Memory B cell (primary cell): ENCODE measurements at regions not wholly inside any gene's neighbourhood (a gene's known extent, or its start where the extent isn't known, plus 50 kb on each side); places are given as distances from the start of the nearest gene placed in this dataset.
"Not testable (repeated sequence)": the region's sequence is repeated elsewhere in the genome, so short reads cannot be mapped to it uniquely, and the experiment has no call there.

ENCODE experiments used
- ATAC-seq: fragments of 150-1000 bp; cut with Tn5 transposase; 2 replicates; pipeline ENCODE4 v1.10.0; 2021; ENCODE audit warnings: low read depth, mild to moderate bottlenecking, moderate library complexity
- DNase-seq, 2 donors: peaks; one replicate each; pipeline ENCODE4 v3.0.0; 2022; ENCODE audit warnings: low spot score in 2 of 2
- H3K27ac Mint-ChIP-seq: one replicate; pipeline ENCODE4 v1.8.0; 2022; ENCODE audit warnings: mild to moderate bottlenecking, moderate library complexity, mixed read lengths
- H3K27me3 Mint-ChIP-seq: one replicate; pipeline ENCODE4 v1.8.0; 2022; ENCODE audit warnings: mixed read lengths
- H3K36me3 Mint-ChIP-seq: one replicate; pipeline ENCODE4 v1.8.0; 2022; ENCODE audit warnings: mild to moderate bottlenecking, mixed read lengths
- H3K4me1 Mint-ChIP-seq: one replicate; pipeline ENCODE4 v1.8.0; 2022; ENCODE audit warnings: mixed read lengths
- H3K4me3 Mint-ChIP-seq: one replicate; pipeline ENCODE4 v1.8.0; 2022; ENCODE audit warnings: mild to moderate bottlenecking, moderate library complexity, mixed read lengths
- H3K9me3 Mint-ChIP-seq: one replicate; pipeline ENCODE4 v1.8.0; 2022; ENCODE audit warnings: mixed read lengths

DNA sequence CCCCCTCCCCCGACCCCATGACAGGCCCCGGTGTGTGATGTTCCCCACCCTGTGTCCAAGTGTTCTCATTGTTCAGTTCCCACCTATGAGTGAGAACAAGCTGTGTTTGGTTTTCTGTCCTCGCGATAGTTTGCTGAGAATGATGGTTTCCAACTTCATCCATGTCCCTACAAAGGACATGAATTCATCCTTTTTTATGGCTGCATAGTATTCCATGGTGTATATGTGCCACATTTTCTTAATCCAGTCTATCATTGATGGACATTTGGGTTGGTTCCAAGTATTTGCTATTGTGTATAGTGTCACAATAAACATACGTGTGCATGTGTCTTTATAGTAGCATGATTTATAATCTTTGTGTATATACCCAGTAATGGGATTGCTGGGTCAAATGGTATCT, 110.4 kb upstream of the CRHR1 start:
- H3K4me1 Mint-ChIP-seq, ATAC-seq, H3K9me3 Mint-ChIP-seq, H3K27me3 Mint-ChIP-seq, H3K36me3 Mint-ChIP-seq, H3K27ac Mint-ChIP-seq, DNase-seq, H3K4me3 Mint-ChIP-seq: not testable (repeated sequence)

DNA sequence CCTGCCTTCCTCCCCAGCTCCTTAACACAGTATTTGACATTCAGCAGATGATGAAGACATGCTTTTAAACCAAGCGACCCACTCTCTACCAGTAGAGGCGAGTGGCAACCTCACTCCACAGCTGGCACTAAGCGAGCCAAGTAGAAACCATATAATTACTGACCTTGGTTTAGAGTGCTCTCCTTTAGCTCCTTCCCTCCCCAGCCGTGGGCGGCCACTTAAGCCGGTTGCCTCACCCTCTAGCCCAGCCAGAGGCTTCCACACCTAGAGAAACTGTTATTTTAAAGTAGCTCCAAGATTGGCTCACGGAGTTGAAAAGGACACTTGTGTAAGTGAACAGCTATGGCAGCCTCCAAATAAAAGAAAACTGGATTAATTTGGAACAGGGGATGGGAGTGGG, 109.1 kb upstream of the CRHR1 start:
- H3K4me3 Mint-ChIP-seq: no peak overlapping the region
- H3K27ac Mint-ChIP-seq: no peak overlapping the region
- ATAC-seq (no peak), DNase-seq (no peak)
- H3K36me3 Mint-ChIP-seq: no peaks in the 10 kb centered on the region
- H3K4me1 Mint-ChIP-seq: no peaks in the 10 kb centered on the region
- peaks cover 9% of the 10 kb centered on the region for H3K27me3 Mint-ChIP-seq
- H3K9me3 Mint-ChIP-seq: peaks cover 1% of the 10 kb centered on the region

DNA sequence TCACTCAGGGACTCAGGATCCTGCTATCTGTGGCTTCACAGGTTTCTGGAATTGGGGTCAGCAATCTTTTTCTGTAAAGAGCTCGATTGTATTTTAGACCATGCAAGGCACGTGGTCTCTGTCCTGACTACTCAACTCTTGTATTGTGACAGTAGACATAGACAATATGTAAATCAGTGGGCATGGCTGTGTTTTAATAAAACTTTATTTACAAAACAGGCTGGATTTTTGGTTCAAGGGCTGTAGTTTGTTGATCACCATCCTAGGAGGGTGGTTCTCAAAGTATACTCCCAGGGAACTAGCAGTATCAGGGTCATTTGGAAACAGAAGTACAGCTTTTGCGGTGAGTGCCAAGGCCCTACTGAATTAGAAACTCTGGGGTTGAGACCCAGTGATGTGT, 108.2 kb upstream of the CRHR1 start:
- H3K9me3 Mint-ChIP-seq: peaks cover 1% of the 10 kb centered on the region
- no peak for DNase-seq
- no peak overlapping the region for H3K4me3 Mint-ChIP-seq
- H3K4me1 Mint-ChIP-seq: no peaks in the 10 kb centered on the region
- ATAC-seq: no peak
- H3K27ac Mint-ChIP-seq: no peak overlapping the region
- peaks cover 12% of the 10 kb centered on the region for H3K27me3 Mint-ChIP-seq
- no peaks in the 10 kb centered on the region for H3K36me3 Mint-ChIP-seq

DNA sequence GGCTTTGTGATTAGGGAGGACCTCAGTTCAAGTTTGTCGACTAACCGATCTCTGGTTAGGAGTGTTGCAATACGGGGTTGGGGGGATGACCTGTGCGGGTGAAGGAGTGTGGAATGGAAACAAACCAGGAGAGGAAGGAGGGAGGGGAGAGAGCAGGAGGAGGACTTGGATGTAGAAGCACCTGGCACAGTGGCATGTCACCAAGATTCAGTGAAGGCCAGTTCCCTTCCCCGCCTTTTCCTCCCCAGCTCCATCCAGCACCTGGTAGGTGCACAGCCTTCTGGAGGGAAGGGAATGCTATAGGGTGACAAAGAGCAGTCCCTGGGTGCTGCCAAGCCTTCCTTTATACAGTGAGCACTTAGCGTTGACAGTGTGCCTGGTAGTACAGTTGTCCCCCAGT, 107.4 kb upstream of the CRHR1 start:
- H3K4me1 Mint-ChIP-seq: no peaks in the 10 kb centered on the region
- ATAC-seq: no peak
- peaks cover 16% of the 10 kb centered on the region for H3K27me3 Mint-ChIP-seq
- no peak overlapping the region for H3K27ac Mint-ChIP-seq
- H3K36me3 Mint-ChIP-seq: no peaks in the 10 kb centered on the region
- peaks cover 1% of the 10 kb centered on the region for H3K9me3 Mint-ChIP-seq
- DNase-seq: no peak
- no peak overlapping the region for H3K4me3 Mint-ChIP-seq

DNA sequence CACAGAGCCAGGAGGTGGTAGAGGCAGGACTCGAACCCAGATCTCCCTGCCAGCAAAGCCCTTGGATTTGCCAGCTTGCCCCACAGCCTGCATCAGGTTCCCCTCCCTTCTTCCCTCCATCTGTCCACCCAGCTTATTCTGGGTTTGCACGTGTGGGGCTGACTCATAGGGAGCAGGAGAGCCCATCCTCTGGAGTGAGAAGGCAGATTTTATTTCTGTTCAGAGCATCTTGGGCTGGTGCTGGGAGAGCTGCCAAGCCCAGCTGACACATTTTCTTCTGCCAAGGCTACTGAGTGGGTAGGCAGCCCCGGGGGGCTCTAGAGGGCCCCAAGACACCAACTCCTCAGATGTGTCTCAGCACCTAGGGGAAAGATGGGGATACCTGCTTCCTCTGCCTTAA, 106.3 kb upstream of the CRHR1 start:
- no peak overlapping the region for H3K4me3 Mint-ChIP-seq
- H3K36me3 Mint-ChIP-seq: no peaks in the 10 kb centered on the region
- no peak overlapping the region for H3K27ac Mint-ChIP-seq
- ATAC-seq: no peak
- H3K27me3 Mint-ChIP-seq: peaks cover 16% of the 10 kb centered on the region
- no peak for DNase-seq
- peaks cover 1% of the 10 kb centered on the region for H3K9me3 Mint-ChIP-seq
- no peaks in the 10 kb centered on the region for H3K4me1 Mint-ChIP-seq

DNA sequence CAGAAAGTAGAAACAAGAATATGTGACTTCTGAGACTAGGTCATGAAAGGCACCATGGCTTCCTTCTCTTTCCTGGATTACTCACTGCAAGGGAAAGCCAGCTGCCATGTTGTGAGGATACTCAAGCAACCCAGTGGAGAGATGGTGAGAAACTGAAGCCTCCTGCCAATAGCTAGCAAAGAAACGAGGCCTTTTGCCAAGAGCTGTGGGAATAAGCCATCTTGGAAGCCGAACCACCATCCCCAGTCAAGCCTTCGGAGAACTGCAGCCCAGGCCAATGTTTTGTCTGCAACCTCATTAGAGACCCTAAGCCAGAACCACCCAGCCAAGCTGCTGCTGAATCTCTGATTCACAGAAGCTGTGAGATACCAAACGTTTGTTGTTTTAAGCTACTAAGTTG, 104.7 kb upstream of the CRHR1 start:
- no peaks in the 10 kb centered on the region for H3K9me3 Mint-ChIP-seq
- no peaks in the 10 kb centered on the region for H3K4me1 Mint-ChIP-seq
- ATAC-seq: no peak
- H3K36me3 Mint-ChIP-seq: no peaks in the 10 kb centered on the region
- no peak overlapping the region for H3K27ac Mint-ChIP-seq
- DNase-seq: no peak
- H3K4me3 Mint-ChIP-seq: no peak overlapping the region
- H3K27me3 Mint-ChIP-seq: peaks cover 16% of the 10 kb centered on the region

DNA sequence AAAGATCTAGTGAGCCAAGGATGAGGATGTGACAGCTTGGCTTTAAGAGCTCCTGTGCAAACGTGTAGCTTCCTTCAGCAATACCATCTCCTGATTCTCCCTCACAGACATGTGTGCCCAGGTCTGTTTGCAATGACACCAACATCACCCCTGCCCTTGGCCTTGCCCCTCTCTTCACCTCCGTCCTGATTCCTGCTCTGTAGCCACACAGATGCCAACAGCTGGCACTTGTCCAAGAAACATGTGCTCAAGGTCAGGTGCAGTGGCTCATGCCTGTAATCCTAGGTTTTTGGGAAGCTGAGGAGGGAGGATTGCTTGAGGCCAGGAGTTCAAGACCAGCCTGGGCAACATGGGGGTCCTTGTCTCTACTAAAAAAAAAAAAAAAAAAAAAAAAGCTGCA, 103.8 kb upstream of the CRHR1 start:
- peaks cover 20% of the 10 kb centered on the region for H3K27me3 Mint-ChIP-seq
- DNase-seq (no peak), ATAC-seq (no peak)
- H3K36me3 Mint-ChIP-seq: no peaks in the 10 kb centered on the region
- no peak overlapping the region for H3K4me3 Mint-ChIP-seq
- H3K27ac Mint-ChIP-seq: no peak overlapping the region
- H3K9me3 Mint-ChIP-seq: no peaks in the 10 kb centered on the region
- H3K4me1 Mint-ChIP-seq: no peaks in the 10 kb centered on the region

DNA sequence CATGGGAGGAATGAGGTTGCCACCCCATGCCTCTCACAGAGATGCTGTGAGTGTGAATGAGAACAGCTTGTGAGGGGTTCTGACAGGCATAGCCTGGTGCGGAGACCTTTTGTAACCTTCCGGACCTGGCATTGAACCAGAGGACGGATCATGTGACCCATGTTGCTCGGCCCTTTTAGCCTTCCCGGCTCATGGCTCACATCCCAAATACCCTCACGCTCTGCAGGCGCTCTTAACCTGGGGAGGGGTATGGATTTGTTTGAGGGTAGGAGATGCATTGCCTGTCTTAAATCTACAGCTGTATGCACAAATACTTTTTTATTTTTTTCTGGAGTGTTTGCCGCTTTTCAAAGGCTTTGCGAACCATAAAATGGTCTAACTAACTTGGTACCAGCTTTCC, 102.4 kb upstream of the CRHR1 start:
- Mint-ChIP-seq H3K4me1 (no peaks in the 10 kb centered on the region), H3K9me3 (no peaks in the 10 kb centered on the region), H3K27ac (no peak overlapping the region), H3K4me3 (no peak overlapping the region), H3K27me3 (peaks cover 20% of the 10 kb centered on the region), H3K36me3 (no peaks in the 10 kb centered on the region)
- ATAC-seq (no peak), DNase-seq (no peak)

DNA sequence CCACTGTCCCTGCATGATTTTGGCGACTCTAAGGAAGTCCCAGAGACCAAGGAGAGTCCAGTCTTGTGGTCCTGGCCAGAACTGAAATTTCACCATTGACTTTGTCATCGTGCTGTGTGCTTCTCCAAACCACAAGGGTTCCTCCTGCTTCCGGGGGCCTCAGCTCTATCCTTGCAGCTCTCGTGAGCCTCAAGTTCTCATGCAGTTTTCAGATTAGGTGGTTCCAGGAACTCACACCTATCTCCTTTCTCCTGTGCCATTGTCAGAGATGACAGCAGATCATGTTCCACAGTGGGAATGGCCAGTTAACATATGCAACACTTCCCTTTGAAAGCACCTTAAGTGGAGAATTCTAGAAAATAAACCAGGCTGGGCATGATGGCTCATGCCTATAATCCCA, 97.9 kb upstream of the CRHR1 start:
- no peak for DNase-seq
- peaks cover 21% of the 10 kb centered on the region for H3K27me3 Mint-ChIP-seq
- no peaks in the 10 kb centered on the region for H3K36me3 Mint-ChIP-seq
- H3K4me1 Mint-ChIP-seq: no peaks in the 10 kb centered on the region
- H3K27ac Mint-ChIP-seq: no peak overlapping the region
- H3K9me3 Mint-ChIP-seq: no peaks in the 10 kb centered on the region
- H3K4me3 Mint-ChIP-seq: no peak overlapping the region
- no peak for ATAC-seq

DNA sequence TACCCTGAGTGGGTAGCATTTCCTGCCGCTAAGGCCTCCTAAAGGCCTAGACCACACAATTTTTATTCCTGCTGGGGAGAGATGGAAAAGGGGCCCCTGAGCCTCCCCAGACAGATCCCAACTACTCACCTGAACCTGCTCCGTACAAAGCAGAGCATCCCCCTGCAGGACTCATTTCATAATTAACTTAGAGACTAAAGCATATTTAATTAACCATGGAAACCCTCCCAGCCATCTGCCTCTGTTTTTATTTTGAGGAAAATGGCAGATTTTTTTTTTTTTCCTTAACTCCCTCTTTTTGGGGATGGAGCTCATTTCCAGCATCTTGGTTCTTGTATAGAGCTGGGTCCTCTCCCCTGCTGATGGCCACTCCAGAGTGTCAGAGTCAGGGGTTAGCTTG, 96.5 kb upstream of the CRHR1 start:
- H3K27ac Mint-ChIP-seq: no peak overlapping the region
- DNase-seq: no peak
- no peaks in the 10 kb centered on the region for H3K36me3 Mint-ChIP-seq
- no peak overlapping the region for H3K4me3 Mint-ChIP-seq
- H3K4me1 Mint-ChIP-seq: no peaks in the 10 kb centered on the region
- H3K9me3 Mint-ChIP-seq: no peaks in the 10 kb centered on the region
- H3K27me3 Mint-ChIP-seq: peaks cover 17% of the 10 kb centered on the region
- no peak for ATAC-seq

DNA sequence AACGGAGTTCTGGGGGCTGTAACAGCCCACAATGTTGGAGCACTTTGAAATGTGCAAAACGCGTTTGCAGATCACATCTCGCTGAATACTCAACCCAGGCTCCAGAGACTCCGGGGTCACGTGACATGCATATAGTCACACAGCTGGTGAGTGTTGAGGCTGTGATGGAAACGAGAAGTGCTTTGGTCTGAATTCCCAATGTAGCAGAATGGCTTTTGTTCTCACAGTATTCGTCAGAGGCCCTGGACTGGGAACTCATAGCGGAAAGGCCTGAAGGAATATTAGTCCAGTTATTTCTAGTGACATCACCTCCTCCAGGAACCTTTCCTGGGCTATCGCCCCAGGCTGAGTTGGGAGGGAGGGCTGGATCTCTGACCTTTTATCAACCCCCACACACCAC, 95.8 kb upstream of the CRHR1 start:
- H3K4me3 Mint-ChIP-seq: no peak overlapping the region
- no peak for DNase-seq
- peaks cover 17% of the 10 kb centered on the region for H3K27me3 Mint-ChIP-seq
- no peak overlapping the region for H3K27ac Mint-ChIP-seq
- H3K9me3 Mint-ChIP-seq: no peaks in the 10 kb centered on the region
- H3K36me3 Mint-ChIP-seq: no peaks in the 10 kb centered on the region
- no peaks in the 10 kb centered on the region for H3K4me1 Mint-ChIP-seq
- ATAC-seq: no peak

DNA sequence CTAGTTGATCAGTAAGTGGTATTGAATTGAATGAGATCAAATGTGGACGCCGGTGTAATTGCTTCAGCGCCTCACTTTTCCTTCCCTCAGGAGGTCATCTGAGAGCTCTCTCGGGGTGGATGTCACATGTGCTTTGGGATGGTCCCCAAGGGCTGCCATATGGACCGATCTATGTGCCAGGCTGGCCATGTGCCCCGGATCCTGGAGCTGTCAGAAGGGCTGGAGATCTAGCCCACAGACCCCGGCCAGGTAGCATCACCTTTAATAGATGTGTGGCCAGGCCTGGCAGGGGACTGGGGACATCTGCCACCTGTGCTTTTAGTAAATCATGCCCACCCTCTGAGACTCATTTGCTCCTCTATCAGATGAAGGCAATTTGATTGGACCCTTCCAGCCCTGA, 95.3 kb upstream of the CRHR1 start:
- Mint-ChIP-seq H3K27ac (no peak overlapping the region), H3K4me1 (no peaks in the 10 kb centered on the region), H3K36me3 (no peaks in the 10 kb centered on the region), H3K9me3 (no peaks in the 10 kb centered on the region), H3K27me3 (peaks cover 19% of the 10 kb centered on the region), H3K4me3 (no peak overlapping the region)
- DNase-seq (no peak), ATAC-seq (no peak)

DNA sequence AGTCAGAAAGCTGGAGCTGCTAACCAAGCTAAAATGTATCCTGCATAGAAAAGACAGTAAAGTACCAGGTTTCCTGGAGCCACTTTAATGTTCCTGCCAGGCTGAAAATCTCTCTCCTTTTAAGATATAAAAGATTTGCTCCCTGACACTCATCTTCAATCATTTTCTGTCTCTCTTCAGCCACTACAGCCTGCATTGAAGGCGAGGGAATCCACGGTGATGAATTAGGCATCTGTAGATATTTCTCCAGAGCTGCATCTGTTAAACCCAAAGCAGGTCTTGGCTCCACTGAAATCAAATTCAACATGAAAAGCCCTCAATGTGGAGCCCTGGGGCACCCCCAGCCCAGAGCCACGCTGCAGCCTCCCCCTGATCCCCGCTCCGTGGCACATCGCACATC, 94.7 kb upstream of the CRHR1 start:
- no peak for ATAC-seq
- Mint-ChIP-seq H3K27me3 (peaks cover 19% of the 10 kb centered on the region), H3K36me3 (no peaks in the 10 kb centered on the region), H3K4me1 (no peaks in the 10 kb centered on the region), H3K4me3 (no peak overlapping the region), H3K9me3 (no peaks in the 10 kb centered on the region), H3K27ac (no peak overlapping the region)
- DNase-seq: no peak

DNA sequence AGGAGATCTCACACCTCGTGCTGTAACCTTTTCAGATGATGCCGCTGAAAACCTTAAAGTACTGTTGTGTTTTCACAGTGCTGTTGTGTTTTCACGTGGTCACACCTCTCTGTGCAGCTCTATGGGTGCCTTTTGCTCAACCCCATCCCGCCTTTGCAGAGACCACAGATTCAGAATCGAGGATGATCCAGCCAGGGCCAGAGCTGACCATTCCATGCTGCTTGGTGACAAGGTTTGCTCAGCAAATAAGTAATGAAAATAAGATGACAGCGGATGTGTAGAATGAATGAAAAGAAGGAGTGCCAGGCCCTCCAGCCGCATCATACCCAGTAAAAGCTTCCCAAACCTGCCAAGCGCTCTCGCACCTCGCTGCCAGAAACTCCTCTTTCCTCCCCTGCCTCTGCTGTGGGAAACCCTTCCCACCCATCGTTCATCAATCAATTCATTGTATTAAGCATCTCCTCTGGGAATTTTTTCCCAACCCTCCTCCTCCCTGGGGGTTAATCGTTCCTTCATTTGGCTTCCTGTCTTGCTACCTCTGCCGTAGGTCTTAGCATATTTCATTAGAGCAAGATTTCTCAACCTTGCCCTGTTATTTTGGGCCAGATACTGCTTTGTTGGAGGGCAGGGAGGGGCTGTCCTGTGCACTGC, 93.4 kb upstream of the CRHR1 start:
- no peaks in the 10 kb centered on the region for H3K9me3 Mint-ChIP-seq
- no peak overlapping the region for H3K4me3 Mint-ChIP-seq
- no peak for DNase-seq
- ATAC-seq: no peak
- peaks cover 17% of the 10 kb centered on the region for H3K27me3 Mint-ChIP-seq
- no peaks in the 10 kb centered on the region for H3K4me1 Mint-ChIP-seq
- H3K36me3 Mint-ChIP-seq: no peaks in the 10 kb centered on the region
- no peak overlapping the region for H3K27ac Mint-ChIP-seq

DNA sequence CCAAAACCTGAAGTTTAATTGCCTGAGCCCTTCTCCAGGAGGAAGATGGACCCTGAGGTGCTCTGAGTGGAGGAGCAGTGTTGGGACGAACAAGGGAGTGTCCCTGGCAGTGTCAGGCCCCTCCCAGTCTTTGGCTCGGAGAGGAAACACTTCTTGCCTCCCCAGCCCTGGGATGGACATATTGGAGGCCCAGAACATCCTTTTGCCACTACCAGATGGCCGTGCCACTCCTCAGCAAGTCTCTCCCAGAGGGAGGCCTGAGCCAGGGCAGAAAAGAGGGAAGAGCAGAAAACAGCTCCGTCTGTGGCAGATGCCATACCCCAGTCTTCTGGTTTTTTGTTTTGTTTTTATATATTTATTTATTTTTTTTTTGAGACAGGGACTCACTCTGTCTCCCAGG, 91.5 kb upstream of the CRHR1 start:
- Mint-ChIP-seq H3K36me3 (no peaks in the 10 kb centered on the region), H3K27me3 (peaks cover 20% of the 10 kb centered on the region), H3K4me1 (no peaks in the 10 kb centered on the region), H3K27ac (no peak overlapping the region), H3K4me3 (no peak overlapping the region), H3K9me3 (no peaks in the 10 kb centered on the region)
- DNase-seq (no peak), ATAC-seq (no peak)
